WERI-Rb-1 (cell line): ENCODE measurements at regions not wholly inside any gene's neighbourhood (a gene's known extent, or its start where the extent isn't known, plus 50 kb on each side); places are given as distances from the start of the nearest gene placed in this dataset.

ENCODE experiments used
- DNase-seq: peaks from one replicate; pipeline ENCODE4 v3.0.0-alpha.2; 2020
- H3K27ac ChIP-seq: fragments of 250-450 bp; sonication (Bioruptor Pico); 2 replicates; pipeline ENCODE4 v1.5.1; 2020; ENCODE audit warnings: mild to moderate bottlenecking, moderate library complexity
- H3K27me3 ChIP-seq: fragments of 250-450 bp; sonication (Bioruptor Pico); 2 replicates; pipeline ENCODE4 v1.5.1; 2021; ENCODE audit warnings: mild to moderate bottlenecking, low read depth, moderate library complexity; ENCODE audit not compliant: insufficient read depth, severe bottlenecking
- H3K36me3 ChIP-seq: fragments of 250-450 bp; sonication (Bioruptor Pico); 2 replicates; pipeline ENCODE4 v1.5.1; 2020; ENCODE audit warnings: mild to moderate bottlenecking, moderate library complexity
- H3K4me3 ChIP-seq: 2 replicates; pipeline ENCODE4 v1.5.1; 2011; ENCODE audit warnings: low read depth, mild to moderate bottlenecking, control low read depth, low read length
- H3K9me3 ChIP-seq: fragments of 250-450 bp; sonication (Bioruptor Pico); 2 replicates; pipeline ENCODE4 v1.5.1; 2021; ENCODE audit warnings: mild to moderate bottlenecking, moderate library complexity; ENCODE audit not compliant: severe bottlenecking
- TF ChIP-seq, protein P1 (sequence below): IDR thresholded peaks from 2 replicates; pipeline ENCODE4 v1.5.1; 2011; ENCODE audit warnings: low read depth, mild to moderate bottlenecking, control low read depth, inconsistent platforms, low read length

DNA sequence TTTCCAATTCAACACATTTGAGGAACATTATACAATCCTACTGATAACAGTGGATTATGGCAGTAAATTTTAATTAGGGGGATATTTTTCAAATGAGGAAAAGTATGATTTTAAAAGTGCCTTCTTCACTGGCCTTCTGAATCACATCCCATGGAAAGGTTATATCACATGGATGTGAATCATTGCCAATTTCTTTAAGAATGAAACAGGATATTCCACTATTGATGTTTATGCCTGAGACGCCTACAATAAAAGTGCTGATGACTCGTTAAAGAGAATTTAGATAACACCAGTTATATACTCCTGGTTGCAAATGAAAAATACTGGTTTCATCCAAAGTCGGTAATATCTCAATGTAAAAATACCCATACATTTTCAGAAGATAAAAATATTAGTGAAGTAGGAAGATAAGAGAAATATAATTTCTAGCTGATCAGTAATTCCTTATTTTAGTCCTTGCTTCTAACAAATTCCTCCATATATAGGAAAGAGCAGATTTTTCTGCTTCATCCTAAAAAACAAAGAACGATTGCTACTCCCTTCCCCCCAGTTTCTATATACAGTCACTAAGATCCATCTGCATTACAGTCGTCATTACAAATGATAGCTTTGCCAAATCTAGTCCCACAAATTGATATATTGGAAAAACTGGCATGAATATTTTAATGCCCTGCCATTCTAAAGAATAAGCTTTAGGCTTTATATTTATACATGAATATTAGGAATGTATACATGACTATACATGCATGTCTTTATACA is 139.5 kb upstream of the SOX5 start:
- no peak overlapping the region for H3K4me3 ChIP-seq
- no peak overlapping the region for H3K27ac ChIP-seq
- H3K27me3 ChIP-seq, result no peaks in the 10 kb centered on the region
- no peak for DNase-seq
- H3K9me3 ChIP-seq, result no peaks in the 10 kb centered on the region
- no peaks in the 10 kb centered on the region for H3K36me3 ChIP-seq
- TF ChIP-seq, protein P1, sequence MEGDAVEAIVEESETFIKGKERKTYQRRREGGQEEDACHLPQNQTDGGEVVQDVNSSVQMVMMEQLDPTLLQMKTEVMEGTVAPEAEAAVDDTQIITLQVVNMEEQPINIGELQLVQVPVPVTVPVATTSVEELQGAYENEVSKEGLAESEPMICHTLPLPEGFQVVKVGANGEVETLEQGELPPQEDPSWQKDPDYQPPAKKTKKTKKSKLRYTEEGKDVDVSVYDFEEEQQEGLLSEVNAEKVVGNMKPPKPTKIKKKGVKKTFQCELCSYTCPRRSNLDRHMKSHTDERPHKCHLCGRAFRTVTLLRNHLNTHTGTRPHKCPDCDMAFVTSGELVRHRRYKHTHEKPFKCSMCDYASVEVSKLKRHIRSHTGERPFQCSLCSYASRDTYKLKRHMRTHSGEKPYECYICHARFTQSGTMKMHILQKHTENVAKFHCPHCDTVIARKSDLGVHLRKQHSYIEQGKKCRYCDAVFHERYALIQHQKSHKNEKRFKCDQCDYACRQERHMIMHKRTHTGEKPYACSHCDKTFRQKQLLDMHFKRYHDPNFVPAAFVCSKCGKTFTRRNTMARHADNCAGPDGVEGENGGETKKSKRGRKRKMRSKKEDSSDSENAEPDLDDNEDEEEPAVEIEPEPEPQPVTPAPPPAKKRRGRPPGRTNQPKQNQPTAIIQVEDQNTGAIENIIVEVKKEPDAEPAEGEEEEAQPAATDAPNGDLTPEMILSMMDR, result no peak

DNA sequence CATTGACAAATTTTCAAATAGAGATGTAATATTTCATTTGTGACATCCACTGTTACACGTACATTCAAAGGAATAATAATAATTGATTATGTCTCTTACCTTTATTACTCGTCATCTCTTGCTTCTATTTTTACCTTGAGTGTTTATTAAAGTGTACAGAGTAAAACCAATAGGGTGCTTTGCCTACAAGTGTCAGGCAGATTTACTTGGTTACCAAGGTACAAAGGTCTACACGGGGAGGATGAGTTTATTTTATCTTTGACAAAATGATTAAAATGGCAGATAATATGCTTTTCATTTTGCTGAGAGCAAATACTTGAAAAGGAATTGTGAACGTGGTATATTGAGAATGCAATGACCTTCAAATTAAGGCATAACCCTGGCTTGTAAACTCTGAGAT is 137.8 kb upstream of the SOX5 start:
- TF ChIP-seq, protein P1, result no peak

DNA sequence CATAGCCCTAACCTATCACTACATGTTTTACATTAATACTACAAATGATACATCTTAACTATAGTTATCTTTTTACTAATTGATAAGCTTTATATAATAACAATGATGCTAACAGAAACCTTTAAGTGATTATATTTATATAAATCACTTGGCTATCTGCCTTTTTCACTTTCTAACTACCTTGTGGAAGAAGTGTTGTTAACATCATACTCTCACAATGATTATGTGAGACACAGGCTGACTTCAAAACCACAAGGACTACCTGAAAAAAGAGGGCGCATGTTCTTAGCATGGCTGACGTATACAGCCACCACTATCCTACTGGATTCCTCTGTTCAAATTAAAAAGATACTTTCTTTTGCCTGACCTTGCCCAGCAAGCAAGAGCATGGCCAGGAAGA is 135.3 kb upstream of the SOX5 start:
- Histone ChIP-seq H3K27me3 (no peaks in the 10 kb centered on the region), H3K36me3 (no peaks in the 10 kb centered on the region), H3K27ac (no peak overlapping the region), H3K9me3 (no peaks in the 10 kb centered on the region), H3K4me3 (no peak overlapping the region)
- TF ChIP-seq, protein P1, result no peak
- DNase-seq, result no peak

More for the DNA sequence above, 137.8 kb upstream of the SOX5 start:
- H3K27me3 ChIP-seq, result no peaks in the 10 kb centered on the region
- H3K27ac ChIP-seq, result no peak overlapping the region
- no peak for DNase-seq
- H3K9me3 ChIP-seq, result no peaks in the 10 kb centered on the region
- no peaks in the 10 kb centered on the region for H3K36me3 ChIP-seq
- H3K4me3 ChIP-seq, result no peak overlapping the region

DNA sequence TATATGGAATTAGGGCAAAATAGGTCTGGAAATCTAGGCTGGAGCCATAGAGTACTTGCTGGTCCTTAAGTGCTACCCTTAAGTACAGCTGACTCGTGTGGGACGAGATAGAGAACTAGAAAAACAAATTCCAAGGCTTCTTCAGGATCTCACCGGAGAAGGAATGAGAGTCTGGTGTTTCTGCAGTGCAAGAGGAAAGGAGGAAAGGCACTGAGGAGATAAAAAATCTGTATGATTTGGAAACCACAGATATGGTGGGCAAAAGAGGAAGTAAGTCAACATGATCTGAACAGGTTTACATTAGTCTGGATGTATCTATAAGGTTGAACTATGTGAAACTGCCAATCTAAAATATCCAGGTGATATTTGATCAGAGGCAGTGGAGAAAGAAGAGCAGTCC is 134.4 kb upstream of the SOX5 start:
- no peaks in the 10 kb centered on the region for H3K36me3 ChIP-seq
- H3K9me3 ChIP-seq, result no peaks in the 10 kb centered on the region
- no peak overlapping the region for H3K27ac ChIP-seq
- TF ChIP-seq, protein P1, result no peak
- no peak overlapping the region for H3K4me3 ChIP-seq
- no peak for DNase-seq
- no peaks in the 10 kb centered on the region for H3K27me3 ChIP-seq

DNA sequence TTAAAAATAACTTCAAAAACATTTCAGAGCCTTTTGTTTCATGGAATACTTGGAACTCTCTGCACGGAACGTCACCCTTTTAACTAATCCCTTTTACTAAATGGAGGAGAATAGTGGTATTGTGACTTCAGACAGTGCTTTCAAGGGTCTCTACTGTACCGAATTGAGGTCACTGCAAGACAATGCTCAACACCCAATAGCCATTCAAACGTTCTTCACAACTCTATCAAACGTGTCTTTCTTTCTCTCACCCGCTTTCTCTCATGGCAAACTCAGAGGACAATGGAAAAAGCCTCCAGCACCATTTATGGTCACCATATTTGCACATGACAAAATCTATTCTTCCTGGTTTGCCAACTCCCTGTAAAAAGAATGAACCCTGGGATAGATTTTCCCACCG is 132.1 kb upstream of the SOX5 start:
- TF ChIP-seq, protein P1, result no peak
- Histone ChIP-seq H3K27me3 (no peaks in the 10 kb centered on the region), H3K4me3 (no peak overlapping the region)

DNA sequence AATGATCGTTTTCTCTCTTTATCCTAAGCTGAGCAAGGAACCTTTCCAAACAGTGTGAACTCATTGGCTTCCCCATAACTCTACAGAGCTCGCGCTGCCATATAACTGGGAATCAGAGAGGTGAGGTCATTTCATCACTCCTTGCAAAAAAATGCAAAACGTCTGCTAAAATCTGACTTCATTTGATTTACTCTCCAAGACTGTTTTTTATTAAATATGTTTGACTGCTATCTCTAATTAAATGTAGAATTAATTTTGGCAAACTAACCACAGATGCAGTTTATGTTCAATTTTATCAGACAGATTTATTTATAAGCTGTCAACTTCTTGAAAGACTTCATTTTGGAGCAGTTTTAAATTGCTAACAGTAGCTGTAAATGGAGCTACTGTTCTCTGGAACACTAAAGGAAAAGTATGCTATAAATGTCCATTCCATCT is 131.6 kb upstream of the SOX5 start:
- TF ChIP-seq, protein P1, result no peak
- no peaks in the 10 kb centered on the region for H3K36me3 ChIP-seq
- no peak overlapping the region for H3K27ac ChIP-seq
- no peaks in the 10 kb centered on the region for H3K27me3 ChIP-seq
- no peak overlapping the region for H3K4me3 ChIP-seq
- no peaks in the 10 kb centered on the region for H3K9me3 ChIP-seq
- no peak for DNase-seq

More for the DNA sequence above, 132.1 kb upstream of the SOX5 start:
- Histone ChIP-seq H3K36me3 (no peaks in the 10 kb centered on the region), H3K9me3 (no peaks in the 10 kb centered on the region), H3K27ac (no peak overlapping the region)
- DNase-seq, result no peak
